ENCODE measurements at regions not wholly inside any gene's neighbourhood (a gene's known extent, or its start where the extent isn't known, plus 50 kb on each side); places are given as distances from the start of the nearest gene placed in this dataset.
"Not testable (repeated sequence)": the region's sequence is repeated elsewhere in the genome, so short reads cannot be mapped to it uniquely, and the experiment has no call there.

DNA sequence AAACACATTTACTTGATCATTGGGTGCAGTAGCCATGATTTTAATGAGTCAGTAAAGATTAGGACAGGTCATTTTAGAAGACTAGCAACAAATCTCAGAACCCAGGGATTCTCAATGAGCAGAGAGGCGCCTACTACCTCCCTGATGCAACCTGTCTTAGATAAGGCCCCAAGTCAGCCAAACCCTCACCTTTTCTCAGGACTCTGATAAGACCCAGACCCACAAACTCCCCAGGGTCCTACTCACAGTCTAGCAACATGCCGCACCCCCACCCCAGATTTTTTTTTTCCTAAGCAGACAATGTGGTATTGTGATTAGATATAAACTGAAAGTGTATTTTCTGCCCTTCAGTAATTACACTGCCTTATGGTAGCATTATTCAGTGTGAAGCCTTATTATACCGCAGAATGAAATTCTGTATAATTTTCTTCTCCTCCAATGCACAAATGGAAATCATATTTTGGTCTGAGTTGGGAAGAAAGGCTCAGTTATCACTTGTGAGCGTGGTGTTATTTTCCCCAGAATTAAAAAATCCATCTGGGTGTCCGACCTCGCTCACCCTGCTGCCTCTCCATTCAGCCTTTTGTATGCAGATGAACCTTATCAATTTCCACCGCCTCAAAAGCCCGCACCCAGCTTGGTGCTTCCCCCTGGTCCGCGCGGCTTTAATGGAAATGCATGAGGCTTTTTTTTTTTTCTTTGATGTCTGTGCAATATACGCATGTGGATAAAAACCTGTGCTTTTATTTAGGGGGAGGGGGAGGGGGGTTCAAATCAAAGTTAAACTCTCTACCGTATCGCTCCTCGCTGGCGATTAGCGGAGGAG lies 122.0 kb upstream of the SOX14 start:
- no peak for DNase-seq

GRCh38 chr3:137642831-137643230 lies 121.3 kb upstream of the SOX14 start:
- no peak for DNase-seq

GRCh38 chr3:137647179-137647578 lies 116.9 kb upstream of the SOX14 start:
- no peak for DNase-seq

DNA sequence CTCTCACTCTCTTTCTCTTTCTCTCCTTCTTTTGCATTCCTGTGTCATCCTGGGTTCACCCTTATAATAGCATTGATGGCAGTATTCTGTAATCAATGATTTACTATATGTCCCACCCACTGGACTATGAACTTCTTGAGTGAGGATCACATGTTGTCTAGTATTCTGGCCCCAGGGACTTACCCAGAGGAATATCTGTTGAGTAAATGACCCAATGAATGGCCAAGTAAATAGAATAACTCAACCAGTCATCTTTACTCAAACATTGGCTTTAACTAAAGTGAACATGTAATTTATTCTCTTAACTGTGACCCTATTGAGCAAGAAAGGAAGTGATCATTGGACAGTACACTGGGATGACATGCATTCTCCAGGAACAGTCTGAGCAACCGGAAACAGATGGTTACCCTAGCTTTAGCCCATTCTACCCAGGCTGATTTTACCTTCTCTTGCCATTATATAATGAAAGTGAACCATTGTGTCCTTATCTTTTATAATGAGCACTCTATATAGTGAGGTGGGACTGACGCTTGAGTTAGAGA lies 94.5 kb upstream of the SOX14 start:
- DNase-seq = no peak

- no peak for DNase-seq
Observed at GRCh38 chr3:137687181-137687879, 76.8 kb upstream of the SOX14 start.

GRCh38 chr3:137692803-137693431 lies 71.2 kb upstream of the SOX14 start:
- no peak for DNase-seq

GRCh38 chr3:137693791-137694190 lies 70.3 kb upstream of the SOX14 start:
- no peak for DNase-seq

DNA sequence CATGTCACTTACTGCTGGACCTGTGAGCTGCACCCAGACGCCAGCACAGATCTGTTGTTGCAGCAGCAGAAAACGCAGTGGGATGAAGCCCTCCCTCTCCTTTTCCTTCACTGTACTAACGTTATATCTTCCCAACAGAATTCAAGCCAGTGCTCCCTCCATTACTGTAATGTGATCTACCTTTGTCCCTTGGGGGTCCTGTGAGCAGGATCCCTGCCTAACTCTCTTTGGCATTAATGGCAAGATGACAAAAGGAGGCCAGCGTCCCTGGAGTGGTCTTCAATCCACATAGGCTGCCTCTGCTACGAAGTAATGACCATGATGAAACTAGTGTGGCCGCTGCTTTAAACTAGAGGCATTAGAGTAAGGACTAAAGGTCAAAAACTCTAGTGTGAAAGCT lies 69.3 kb upstream of the SOX14 start:
- no peak for DNase-seq

DNA sequence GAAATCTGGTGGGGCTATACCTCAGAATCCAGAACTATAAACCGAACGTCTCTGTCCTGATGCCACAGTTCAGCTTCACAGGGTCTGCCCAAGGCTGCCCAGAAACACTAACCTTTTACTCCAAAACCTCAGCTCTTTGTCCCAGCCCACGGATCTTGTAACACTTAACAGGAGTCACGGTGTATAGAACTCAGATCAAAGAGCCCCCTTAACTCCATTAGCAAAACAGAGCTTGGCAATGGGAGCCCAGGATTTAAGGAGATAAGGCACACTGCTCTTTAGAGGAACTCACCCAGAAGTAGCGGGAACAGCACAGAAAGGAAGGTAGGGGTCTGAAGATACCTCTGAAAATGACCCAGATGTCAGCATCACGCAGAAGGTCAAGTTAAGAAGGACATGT lies 68.8 kb upstream of the SOX14 start:
- no peak for DNase-seq

DNA sequence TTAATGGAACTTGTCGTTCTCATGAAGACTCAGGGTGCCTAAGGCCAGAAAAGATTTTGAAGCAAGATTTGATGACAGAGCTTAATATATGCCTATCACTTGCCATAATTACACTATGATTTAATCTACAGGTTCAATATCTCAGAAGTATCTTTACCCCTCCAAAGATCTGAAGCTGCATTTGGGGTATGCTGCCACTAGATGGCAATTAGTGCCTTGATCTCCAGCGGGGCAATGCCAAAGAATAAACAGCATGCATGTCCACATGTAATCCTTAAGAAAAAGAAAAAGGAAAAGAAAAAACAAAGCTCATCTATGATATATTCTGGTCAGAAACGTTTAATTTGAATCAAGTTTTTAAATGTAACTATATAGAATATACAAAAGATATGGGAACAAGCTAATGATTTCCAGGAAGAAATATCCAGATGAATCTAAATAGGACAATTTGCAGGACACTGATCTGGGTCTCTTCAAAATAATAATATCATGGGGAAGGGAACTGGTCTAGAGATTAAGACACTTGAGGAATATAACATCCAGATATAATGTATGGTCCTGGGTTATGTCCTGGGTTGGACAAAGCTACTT lies 55.0 kb upstream of the SOX14 start:
- DNase-seq = no peak

- not testable (repeated sequence) for DNase-seq
Observed at GRCh38 chr3:137713965-137714364, 50.1 kb upstream of the SOX14 start.

Data from fibroblast of skin of abdomen (primary cell).